SK-N-DZ (cell line): ENCODE measurements at regions not wholly inside any gene's neighbourhood (a gene's known extent, or its start where the extent isn't known, plus 50 kb on each side); places are given as distances from the start of the nearest gene placed in this dataset.
A peak's percentile ranks its signal among the peaks of the same experiment; 100 is the strongest.
"Not testable (repeated sequence)": the region's sequence is repeated elsewhere in the genome, so short reads cannot be mapped to it uniquely, and the experiment has no call there.

Experiments
- DNase-seq: peaks from one replicate; pipeline ENCODE4 v3.0.0-alpha.2; 2015; ENCODE audit warnings: low spot score

DNA sequence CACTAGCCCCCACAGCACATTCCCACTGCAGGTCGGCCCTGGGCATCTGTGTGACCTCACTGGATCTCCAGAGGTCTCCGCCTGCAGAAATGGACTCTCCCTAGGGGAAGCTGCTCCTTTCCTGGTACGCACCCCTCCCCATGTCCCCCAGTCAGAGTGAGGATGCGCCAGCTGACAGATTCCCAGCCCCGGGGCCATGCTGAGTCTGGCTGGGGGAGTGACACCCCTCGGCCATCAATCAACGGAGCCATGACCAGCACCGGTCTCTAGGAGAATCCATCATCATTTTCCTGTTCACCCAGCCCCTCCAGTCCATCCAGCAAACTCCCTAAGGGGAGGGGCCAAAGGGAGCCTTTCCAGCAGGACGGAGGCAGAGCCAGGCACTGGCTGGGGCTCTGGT is 68.7 kb upstream of the PAX7 start:
- no peak for DNase-seq

DNA sequence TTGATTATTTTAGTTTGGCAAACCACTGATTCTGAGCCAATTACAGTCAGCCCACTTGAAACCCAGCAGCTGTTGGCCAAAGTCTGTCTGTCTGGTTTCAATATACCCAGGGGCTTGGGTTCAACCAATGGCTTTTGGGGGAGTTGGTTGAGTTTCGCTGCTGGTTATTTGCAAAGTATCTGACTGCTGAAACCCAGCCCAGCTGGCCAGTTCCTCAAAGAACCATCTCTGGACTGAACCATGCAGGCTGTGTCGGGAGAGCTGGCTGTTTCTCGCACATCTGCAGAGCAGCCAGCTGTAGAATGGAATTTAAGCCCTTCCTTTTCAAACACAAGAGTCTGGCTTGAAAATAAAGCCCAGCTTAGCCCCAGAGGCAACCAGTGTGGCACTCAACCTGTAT is 66.0 kb upstream of the PAX7 start:
- DNase-seq: no peak

DNA sequence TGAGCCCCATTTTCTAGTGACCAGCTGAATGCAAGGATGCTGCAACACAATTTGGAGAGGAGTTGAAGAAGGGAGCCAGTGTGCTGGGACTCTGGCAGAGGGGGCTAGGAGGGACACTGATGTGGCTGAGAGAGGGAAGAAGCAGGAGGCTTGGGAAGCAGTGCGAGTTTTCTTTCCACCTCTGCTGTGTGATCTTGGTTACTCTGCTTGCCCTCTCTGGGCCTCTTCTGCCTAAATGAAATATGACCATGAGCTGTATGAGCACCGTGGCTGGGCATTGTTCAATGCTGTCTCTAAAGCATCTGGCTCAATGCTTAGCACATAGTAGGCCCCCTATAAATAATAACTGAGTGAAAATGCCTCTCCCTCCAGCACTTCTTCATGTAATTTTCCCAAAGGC is 65.3 kb upstream of the PAX7 start:
- DNase-seq: no peak

DNA sequence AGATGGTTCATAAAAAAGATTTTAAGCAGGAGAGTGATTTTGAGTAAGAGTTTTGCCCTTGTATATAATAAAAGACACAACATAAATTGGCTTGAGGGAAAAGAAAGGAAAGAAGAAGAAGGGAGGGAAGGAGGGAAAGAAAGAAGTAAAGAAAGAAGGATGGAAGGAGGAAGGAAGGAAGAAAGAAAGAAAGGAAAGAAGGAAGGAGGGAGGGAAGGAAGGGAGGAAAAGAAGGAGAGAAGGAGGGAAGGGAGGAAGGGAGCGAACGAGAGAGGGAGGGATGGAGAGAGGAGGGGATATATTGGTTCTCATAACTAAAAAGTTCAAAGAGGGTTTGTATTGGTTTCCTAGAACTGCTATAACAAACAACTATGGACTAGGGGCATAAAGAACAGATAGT is 62.2 kb upstream of the PAX7 start:
- no peak for DNase-seq

DNA sequence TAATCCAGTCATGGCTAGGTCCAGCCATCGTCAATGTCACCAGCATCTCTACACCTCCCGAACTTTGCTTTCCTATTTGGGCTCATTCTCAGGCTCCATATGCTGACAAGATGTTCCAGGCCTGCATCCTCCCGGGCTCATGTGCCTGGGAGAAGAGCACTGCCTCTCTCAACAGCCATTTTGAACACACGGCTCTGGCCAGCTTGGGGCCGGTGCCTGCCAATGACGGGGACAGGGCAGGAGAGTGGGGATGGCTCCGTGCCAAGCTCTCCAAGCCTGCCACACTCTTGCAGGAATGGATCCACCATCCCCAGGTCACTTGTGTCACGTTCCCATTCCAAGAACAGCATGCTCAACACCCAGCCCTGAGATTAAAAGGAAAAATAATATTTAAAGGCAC is 61.4 kb upstream of the PAX7 start:
- DNase-seq: no peak

DNA sequence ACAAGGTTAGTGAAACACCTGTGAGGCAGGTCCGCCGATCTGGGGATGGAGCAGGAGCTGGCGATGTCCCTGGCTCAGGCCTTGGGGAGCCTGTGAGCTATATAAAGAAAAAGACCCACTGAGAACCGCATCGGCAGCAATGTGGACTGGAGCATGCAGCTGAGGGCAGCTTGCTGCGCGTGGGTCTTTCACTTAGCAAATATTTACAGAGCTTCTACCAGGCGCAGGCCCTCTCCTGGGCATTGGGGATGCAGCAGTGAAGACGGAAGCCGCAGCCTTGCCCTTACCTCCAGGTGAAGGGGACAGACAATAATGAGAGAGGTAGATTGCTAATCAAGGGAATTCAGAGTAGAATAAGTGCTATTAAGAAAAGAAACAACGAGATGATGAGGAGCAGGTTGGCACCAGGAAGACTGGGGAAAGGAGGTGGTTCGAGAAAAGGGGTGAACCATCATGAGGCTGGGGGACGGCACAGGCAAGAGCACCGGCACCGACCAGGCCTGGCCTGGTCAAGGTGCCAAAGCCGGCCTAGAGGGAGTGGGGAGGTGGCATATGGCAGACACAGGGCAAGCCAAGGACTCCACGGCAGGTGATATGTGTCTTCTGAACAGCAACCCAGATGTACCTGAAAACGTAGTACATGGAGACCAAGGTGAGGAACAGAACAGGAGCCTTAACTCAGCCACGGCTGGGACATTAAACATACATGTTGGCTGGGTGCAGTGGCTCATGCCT is 60.7 kb upstream of the PAX7 start:
- DNase-seq: no peak

DNA sequence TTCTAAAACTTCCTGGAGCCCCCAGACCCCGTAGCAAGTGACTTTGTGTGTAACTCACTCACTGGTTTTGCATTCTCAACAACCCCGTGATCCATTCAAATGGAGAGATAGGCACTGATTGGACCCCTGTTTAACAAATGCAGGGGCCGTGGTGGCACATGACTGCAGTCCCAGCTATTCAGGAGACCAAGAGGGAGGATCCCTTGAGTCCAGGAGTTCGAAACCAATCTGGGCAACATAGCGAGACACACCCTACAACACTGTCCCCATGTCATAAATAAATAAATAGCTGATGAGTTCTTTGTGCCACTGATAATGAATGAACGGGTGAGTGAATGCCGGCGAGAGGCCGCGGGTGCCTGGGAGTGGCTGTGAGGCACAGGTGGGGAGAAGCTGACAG is 59.4 kb upstream of the PAX7 start:
- DNase-seq: no peak

DNA sequence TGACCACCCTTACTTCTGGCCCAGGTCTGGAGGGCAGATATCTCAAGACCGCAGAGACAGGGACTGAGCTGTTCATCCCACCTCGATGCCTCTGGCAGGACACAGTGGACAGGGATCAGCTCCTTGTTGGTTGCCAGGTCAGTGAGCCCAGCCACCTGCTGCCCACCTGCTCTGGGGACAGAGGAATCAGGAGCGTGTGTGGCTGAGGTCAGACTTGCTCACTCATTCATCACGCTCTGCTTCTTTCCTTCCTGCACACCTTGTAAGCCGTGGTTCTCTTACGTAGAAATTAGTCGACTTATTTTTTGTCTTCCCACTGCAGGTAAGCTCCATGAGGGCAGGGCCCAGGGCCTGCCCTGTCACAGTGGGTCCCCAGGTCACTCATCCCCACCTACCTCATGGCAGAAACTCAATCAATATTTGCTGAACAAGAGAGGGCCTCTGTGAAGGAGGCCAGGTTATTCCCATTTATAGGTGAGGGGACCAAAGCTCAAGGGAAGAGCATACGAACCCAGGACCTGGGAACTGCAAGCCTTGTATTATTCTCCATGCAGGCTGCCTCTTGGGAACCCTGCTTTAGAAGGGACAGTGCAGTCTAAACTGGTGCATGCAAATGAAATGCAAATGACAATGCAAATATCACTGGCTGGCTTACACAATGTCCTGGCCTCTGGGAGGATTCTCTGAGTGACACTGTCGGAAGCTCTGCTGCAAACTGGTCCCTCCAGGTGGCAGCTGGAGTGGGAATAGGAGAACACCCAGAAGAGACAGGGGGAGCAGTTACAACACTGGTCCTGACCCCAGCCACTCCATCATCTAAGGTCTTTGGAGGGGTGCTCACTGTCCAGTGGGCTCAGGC is 58.4 kb upstream of the PAX7 start:
- DNase-seq: no peak

DNA sequence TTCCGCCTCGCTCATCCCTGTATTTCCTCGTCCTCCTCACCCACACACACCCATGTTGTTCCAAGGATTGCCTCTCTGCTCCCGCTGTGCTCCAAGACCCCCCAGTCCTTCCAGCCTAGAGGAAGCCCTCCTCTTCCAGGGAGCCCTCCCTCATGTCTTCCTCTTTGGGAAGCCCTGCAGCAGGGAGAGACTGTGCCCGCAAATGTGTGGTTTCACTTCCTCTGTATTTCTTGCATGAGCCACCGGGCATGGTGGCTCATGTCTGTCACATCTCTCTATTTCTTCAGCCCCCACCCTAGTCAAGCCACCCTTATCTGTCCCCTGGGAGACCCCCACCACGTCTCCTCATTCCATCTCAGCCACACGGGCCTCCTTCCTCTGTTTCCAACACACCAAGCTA is 57.5 kb upstream of the PAX7 start:
- no peak for DNase-seq

DNA sequence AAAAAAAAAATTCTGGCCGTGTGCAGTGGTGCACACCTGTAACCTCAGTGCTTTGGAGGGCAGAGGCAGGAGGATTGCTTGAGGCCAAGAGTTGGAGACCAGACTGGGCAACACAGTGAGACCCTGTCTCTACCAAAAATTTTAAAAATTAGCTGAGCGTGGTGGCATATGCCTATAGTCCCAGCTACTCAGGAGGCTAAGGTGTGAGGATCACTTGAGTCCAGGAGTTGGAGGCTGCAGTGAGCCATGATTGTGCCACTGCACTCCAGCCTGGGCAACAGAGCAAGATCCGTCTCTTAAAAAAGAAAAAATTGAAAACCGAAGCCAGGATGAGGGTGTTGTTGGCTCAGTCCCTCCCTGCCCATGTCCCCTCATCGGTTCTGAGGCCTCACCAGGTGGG is 55.9 kb upstream of the PAX7 start:
- no peak for DNase-seq

DNA sequence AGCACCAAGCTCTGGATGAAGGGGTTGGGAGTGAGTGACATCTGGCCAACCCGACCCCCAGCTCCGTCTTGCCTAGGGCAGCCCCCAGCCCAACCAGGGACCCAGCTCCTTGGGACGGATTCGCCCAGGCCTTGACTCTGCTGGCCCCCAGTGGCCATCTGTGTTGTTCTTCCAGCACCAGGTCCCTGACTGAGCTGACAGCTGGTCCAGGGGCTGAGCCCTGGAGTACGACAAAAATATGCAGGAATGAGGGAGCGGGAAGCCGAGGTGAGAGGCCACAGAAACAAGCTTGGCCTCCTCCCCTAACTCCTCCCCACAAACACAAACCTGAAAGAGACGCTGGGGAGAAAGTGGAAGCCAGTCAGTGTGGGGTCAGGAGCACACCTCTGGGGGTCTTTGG is 55.0 kb upstream of the PAX7 start:
- DNase-seq: peak; percentile 60

DNA sequence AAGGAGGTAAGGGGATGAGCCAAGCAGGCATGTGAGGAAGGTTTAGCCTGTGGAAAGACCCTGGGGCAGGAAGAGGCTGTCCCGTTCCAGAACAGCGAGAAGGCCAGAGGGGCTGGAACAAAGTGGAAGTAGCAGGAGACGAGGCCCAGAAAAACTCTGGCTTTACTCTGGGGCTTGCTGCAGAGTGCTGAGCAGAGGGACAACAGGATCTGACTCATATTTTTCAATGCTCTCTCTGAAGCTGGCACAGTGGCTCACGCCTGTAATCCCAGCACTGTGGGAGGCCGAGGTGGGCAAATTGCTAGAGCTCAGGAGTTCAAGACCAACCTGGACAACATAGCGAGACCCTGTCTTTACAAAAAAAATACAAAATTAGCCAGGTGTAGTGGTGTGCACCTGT is 52.4 kb upstream of the PAX7 start:
- DNase-seq: no peak

DNA sequence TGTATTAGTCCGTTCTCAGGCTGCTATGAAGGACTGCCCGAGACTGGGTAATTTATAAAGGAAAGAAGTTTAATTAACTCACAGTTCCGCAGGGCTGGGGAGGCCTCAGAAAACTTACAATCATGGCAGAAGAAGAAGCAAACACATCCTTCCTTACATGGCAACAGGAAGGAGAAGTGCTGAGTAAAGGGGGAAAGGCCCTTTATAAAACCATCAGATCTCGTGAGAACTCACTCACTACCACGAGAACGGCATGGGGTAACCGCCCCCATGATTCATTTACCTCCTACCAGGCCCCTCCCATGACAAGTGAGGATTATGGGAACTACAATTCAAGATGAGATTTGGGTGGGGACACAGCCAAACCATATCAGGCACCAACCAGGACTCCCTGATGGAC is 51.4 kb upstream of the PAX7 start:
- not testable (repeated sequence) for DNase-seq

DNA sequence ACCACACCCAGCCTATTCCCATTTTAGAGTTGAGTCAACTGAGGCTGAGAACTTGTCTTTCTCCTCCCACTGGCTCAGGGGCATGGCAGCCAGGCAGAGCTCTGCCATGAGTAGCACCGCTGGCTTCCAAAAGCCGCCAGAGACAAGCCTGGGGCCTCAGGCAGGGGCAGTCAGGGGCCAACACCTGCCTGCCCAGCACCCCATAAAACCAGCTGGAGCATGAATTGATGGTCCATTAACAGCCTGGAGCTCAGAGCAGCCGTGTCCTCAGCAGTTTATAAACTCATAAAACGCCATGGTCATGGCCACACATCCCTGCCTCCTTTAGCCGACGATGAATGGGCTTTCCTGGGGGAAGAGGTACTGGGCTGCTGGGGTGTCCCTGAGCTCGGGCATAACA is 50.6 kb upstream of the PAX7 start:
- no peak for DNase-seq

DNA sequence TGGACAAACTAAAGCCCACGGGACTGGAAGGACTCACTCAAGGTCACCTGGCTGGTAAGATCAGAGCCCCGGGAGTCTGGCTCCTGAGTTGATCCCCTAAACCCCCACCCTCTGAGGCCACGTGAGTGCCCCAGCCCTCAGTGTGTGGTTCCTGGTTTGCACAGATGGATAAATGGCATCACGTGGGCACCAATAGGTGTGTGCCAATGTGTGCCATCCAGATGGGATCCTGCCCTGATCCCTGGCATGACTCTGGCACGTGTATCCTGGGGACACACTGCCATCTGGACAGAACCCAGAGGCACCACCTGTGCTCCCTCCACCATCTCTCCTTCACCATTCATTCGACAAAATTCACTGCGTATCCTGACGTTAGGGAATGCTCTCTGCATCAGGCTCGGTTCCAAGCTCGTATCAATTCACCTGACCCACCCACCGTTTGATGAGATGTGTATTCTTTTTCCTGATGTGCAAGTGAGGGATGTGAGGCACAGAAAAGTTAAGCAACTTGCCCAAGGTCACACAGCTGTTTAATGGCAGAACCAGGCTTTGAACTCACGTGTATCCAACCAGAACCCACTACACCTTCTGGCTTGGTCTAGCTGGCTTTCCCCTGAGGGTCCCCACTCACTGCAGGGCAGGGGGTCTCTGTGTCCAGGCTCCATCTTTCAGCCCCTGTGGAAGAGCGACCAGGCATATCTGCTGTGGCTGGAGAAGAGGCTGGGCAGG is 49.8 kb upstream of the PAX7 start:
- no peak for DNase-seq
